HepG2 (cell line): ENCODE measurements at regions not wholly inside any gene's neighbourhood (a gene's known extent, or its start where the extent isn't known, plus 50 kb on each side); places are given as distances from the start of the nearest gene placed in this dataset.

Source experiments
- GPBP1L1 ChIP-seq: sonication (generic); formaldehyde crosslinking; IDR thresholded peaks from 2 replicates; pipeline ENCODE4 v1.5.0; 2020; ENCODE audit warnings: mild to moderate bottlenecking, missing genetic modification reagents
- HNRNPK ChIP-seq: fragments of 200-400 bp; formaldehyde crosslinking; IDR thresholded peaks from 2 replicates; pipeline ENCODE4 v1.6.1; 2018; ENCODE audit warnings: low read length, low read depth, moderate library complexity, mild to moderate bottlenecking; ENCODE audit not compliant: poor library complexity, severe bottlenecking
- JUN ChIP-seq: sonication (generic); formaldehyde crosslinking; IDR thresholded peaks from 2 replicates; pipeline ENCODE4 v1.4.0; 2020; ENCODE audit warnings: mild to moderate bottlenecking, missing genetic modification reagents
- MIXL1 ChIP-seq: IDR thresholded peaks from 2 replicates; pipeline ENCODE4 v1.6.1; 2016
- MXD3 ChIP-seq: IDR thresholded peaks from 2 replicates; pipeline ENCODE4 v1.6.1; 2016; ENCODE audit warnings: mild to moderate bottlenecking, missing biosample characterization, missing genetic modification reagents
- NFE2L1 ChIP-seq: sonication (generic); formaldehyde crosslinking; IDR thresholded peaks from 2 replicates; pipeline ENCODE4 v1.4.0; 2020; ENCODE audit warnings: missing genetic modification reagents, mild to moderate bottlenecking, borderline replicate concordance
- NFRKB ChIP-seq: fragments of 450-650 bp; IDR thresholded peaks from 2 replicates; pipeline ENCODE4 v1.6.1; 2017
- SMAD1 ChIP-seq: sonication (generic); formaldehyde crosslinking; IDR thresholded peaks from 2 replicates; pipeline ENCODE4 v1.4.0; 2020; ENCODE audit warnings: missing genetic modification reagents, low read depth, mild to moderate bottlenecking, borderline replicate concordance
- SOX6 ChIP-seq, 2 experiments: fragments of 450-650 bp in 1 of 2; sonication (generic) in 1 of 2; formaldehyde crosslinking in 1 of 2; IDR thresholded peaks; 2 replicates each; pipeline versions ENCODE4 v1.4.0 to v1.6.1; 2017 to 2020; ENCODE audit warnings: antibody characterized with exemption in 1 of 2, mild to moderate bottlenecking in 1 of 2, missing genetic modification reagents in 1 of 2
- SRSF9 ChIP-seq: fragments of 200-400 bp; formaldehyde crosslinking; IDR thresholded peaks from 2 replicates; pipeline ENCODE4 v1.6.1; 2018; ENCODE audit warnings: borderline replicate concordance, mild to moderate bottlenecking, low read depth, low read length; ENCODE audit not compliant: insufficient read depth, poor library complexity, severe bottlenecking
- TBX2 ChIP-seq: sonication (generic); formaldehyde crosslinking; IDR thresholded peaks from 2 replicates; pipeline ENCODE4 v1.5.0; 2020; ENCODE audit warnings: missing genetic modification reagents, mild to moderate bottlenecking, borderline replicate concordance
- ZBTB7A ChIP-seq: sonication (generic); formaldehyde crosslinking; IDR thresholded peaks from 2 replicates; pipeline ENCODE4 v1.8.0; 2022; ENCODE audit warnings: mild to moderate bottlenecking, missing genetic modification reagents
- ZFP41 ChIP-seq: sonication (generic); formaldehyde crosslinking; IDR thresholded peaks from 2 replicates; pipeline ENCODE4 v1.4.0; 2020; ENCODE audit warnings: mild to moderate bottlenecking, missing genetic modification reagents, borderline replicate concordance
- ZKSCAN5 ChIP-seq: sonication (generic); formaldehyde crosslinking; IDR thresholded peaks from 2 replicates; pipeline ENCODE4 v1.5.1; 2020; ENCODE audit warnings: mild to moderate bottlenecking, missing genetic modification reagents
- ZNF230 ChIP-seq: sonication (generic); formaldehyde crosslinking; IDR thresholded peaks from 2 replicates; pipeline ENCODE4 v1.4.0; 2020; ENCODE audit warnings: mild to moderate bottlenecking, missing genetic modification reagents
- ZNF234 ChIP-seq: sonication (generic); formaldehyde crosslinking; conservative IDR thresholded peaks from 2 replicates; pipeline ENCODE4 v1.5.1; 2020; ENCODE audit warnings: mild to moderate bottlenecking, missing genetic modification reagents
- ZNF776 ChIP-seq: sonication (generic); formaldehyde crosslinking; IDR thresholded peaks from 2 replicates; pipeline ENCODE4 v1.4.0; 2020; ENCODE audit warnings: mild to moderate bottlenecking, missing genetic modification reagents
- ZNF879 ChIP-seq: sonication (generic); formaldehyde crosslinking; IDR thresholded peaks from 2 replicates; pipeline ENCODE4 v1.8.1; 2023; ENCODE audit warnings: missing genetic modification reagents
- ZSCAN12 ChIP-seq: sonication (generic); formaldehyde crosslinking; IDR thresholded peaks from 2 replicates; pipeline ENCODE4 v1.9.0; 2021; ENCODE audit warnings: mild to moderate bottlenecking, missing genetic modification reagents
- TF ChIP-seq, protein P1 (sequence below): sonication (generic); formaldehyde crosslinking; IDR thresholded peaks from 2 replicates; pipeline ENCODE4 v1.5.0; 2020; ENCODE audit warnings: missing genetic modification reagents
- TF ChIP-seq, protein P2 (sequence below): sonication (generic); formaldehyde crosslinking; IDR thresholded peaks from 2 replicates; pipeline ENCODE4 v1.4.0; 2020; ENCODE audit warnings: missing genetic modification reagents
- TF ChIP-seq, protein P3 (sequence below): IDR thresholded peaks from 2 replicates; pipeline ENCODE4 v1.6.1; 2016; ENCODE audit warnings: missing compliant biosample characterization, missing genetic modification reagents, borderline replicate concordance

- TF ChIP-seq HNRNPK (peak; percentile 57), ZNF230 (CRISPR knock-in tag) (peak; percentile 86), TBX2 (CRISPR knock-in tag) (peak; percentile 87), ZNF234 (CRISPR knock-in tag) (no peak), ZFP41 (0 out of 2 replicates have a peak, but pooled peaks have one; percentile 44), NFRKB (no peak), MIXL1 (CRISPR knock-in tag) (no peak; the same call in 1 of the 2 replicates), MXD3 (CRISPR knock-in tag) (peak; percentile 80; the same call in 1 of the 2 replicates), JUN (CRISPR knock-in tag) (peak; percentile 76), SRSF9 (no peak), ZKSCAN5 (CRISPR knock-in tag) (no peak), ZBTB7A (CRISPR knock-in tag) (no peak), NFE2L1 (CRISPR knock-in tag) (peak; percentile 42; the same call in 1 of the 2 replicates), ZSCAN12 (CRISPR knock-in tag) (peak; percentile 67; the same call in 1 of the 2 replicates), SOX6 (IDR thresholded peaks at IDR 0.05) (no peak), SOX6 (CRISPR knock-in tag; IDR thresholded peaks at IDR 0.05) (peak; percentile 63), GPBP1L1 (no peak), SMAD1 (CRISPR knock-in tag) (no peak; the same call in 1 of the 2 replicates), ZNF776 (peak; percentile 29; the same call in 1 of the 2 replicates), ZNF879 (no peak)
- TF ChIP-seq, protein P1, sequence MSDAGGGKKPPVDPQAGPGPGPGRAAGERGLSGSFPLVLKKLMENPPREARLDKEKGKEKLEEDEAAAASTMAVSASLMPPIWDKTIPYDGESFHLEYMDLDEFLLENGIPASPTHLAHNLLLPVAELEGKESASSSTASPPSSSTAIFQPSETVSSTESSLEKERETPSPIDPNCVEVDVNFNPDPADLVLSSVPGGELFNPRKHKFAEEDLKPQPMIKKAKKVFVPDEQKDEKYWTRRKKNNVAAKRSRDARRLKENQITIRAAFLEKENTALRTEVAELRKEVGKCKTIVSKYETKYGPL (CRISPR knock-in tag) = peak; percentile 77; the same call in 1 of the 2 replicates
- TF ChIP-seq, protein P2, sequence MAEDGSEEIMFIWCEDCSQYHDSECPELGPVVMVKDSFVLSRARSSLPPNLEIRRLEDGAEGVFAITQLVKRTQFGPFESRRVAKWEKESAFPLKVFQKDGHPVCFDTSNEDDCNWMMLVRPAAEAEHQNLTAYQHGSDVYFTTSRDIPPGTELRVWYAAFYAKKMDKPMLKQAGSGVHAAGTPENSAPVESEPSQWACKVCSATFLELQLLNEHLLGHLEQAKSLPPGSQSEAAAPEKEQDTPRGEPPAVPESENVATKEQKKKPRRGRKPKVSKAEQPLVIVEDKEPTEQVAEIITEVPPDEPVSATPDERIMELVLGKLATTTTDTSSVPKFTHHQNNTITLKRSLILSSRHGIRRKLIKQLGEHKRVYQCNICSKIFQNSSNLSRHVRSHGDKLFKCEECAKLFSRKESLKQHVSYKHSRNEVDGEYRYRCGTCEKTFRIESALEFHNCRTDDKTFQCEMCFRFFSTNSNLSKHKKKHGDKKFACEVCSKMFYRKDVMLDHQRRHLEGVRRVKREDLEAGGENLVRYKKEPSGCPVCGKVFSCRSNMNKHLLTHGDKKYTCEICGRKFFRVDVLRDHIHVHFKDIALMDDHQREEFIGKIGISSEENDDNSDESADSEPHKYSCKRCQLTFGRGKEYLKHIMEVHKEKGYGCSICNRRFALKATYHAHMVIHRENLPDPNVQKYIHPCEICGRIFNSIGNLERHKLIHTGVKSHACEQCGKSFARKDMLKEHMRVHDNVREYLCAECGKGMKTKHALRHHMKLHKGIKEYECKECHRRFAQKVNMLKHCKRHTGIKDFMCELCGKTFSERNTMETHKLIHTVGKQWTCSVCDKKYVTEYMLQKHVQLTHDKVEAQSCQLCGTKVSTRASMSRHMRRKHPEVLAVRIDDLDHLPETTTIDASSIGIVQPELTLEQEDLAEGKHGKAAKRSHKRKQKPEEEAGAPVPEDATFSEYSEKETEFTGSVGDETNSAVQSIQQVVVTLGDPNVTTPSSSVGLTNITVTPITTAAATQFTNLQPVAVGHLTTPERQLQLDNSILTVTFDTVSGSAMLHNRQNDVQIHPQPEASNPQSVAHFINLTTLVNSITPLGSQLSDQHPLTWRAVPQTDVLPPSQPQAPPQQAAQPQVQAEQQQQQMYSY (CRISPR knock-in tag) = 0 out of 2 replicates have a peak, but pooled peaks have one; percentile 32
- TF ChIP-seq, protein P3, sequence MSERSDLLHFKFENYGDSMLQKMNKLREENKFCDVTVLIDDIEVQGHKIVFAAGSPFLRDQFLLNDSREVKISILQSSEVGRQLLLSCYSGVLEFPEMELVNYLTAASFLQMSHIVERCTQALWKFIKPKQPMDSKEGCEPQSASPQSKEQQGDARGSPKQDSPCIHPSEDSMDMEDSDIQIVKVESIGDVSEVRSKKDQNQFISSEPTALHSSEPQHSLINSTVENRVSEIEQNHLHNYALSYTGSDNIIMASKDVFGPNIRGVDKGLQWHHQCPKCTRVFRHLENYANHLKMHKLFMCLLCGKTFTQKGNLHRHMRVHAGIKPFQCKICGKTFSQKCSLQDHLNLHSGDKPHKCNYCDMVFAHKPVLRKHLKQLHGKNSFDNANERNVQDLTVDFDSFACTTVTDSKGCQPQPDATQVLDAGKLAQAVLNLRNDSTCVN (CRISPR knock-in tag) = peak; percentile 82
Observed at GRCh38 chr3:48088749-48089466, 72.7 kb upstream of the MAP4 start (continued).
